Embryonic facial prominence (tissue), 1 donor: ENCODE measurements at regions not wholly inside any gene's neighbourhood (a gene's known extent, or its start where the extent isn't known, plus 50 kb on each side); places are given as distances from the start of the nearest gene placed in this dataset.

Source experiments
- DNase-seq: peaks from one replicate; pipeline ENCODE4 v3.0.0-alpha.2; 2016; ENCODE audit errors: extremely low spot score

DNA sequence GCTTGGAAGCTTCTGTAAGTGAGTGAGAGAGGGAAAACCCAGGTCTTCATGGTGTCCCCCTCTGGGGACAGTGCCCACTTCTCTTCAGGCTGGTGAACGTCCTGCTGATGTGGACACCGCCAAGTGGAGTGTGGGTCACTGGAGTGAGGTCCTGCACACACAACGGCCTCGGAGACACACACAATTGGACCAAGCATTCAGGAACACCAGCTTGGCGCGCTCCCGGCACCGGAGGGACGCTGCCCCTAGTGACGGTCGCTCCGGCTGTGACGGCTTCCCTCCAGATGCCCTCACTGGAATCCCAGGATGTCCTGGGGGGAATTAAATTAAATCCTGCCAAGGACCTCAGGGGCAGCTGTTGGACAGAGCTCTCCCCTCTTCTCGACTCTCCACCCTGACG is 123.1 kb downstream of the ZNF664 start:
- DNase-seq = no peak

DNA sequence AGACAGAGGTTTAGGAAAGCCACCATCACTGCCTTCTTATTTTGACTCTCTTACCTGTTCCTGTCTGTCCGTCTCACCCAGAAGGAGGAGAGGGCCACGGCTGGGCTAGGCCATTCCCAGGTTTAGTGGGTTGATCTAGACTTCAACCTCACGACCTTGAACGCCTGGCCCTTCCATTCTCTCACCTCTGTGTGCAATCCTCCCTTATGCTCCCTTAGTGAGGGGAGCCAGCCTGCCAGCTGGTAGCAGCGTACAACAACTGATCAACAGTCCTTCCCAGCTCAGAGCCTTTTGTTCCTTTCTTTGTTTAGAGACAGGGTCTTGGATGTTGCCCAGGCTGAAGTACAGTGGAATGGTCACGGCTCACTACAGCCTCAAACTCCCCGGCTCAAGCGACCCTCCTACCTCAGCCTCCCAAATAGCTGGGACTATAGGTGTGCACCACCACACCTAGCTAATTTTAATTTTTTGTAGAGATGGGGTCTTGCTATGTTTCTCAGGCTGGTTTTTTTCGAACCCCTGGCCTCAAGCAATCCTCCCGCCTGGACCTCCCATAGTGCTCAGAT is 123.9 kb downstream of the ZNF664 start:
- no peak for DNase-seq

DNA sequence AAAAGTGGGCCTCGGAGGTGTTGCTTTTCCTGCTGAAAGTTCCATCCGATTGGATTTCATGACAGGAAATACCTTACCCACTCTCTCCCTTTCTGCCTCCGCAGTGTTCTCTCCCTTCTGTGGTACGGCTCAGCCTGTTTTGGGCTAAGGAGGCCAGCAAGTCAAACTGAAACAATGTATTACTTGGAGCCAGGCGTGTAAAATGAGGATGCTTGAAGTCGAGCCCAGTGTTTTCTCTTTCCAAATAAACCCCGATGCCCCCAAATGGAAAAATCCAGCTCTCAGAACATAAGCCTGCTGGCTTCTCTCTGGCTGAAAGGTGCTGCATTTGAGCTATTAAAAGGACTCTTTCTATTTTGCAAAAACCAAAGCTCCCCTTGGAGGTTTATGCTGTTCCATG is 124.7 kb downstream of the ZNF664 start:
- DNase-seq = no peak

DNA sequence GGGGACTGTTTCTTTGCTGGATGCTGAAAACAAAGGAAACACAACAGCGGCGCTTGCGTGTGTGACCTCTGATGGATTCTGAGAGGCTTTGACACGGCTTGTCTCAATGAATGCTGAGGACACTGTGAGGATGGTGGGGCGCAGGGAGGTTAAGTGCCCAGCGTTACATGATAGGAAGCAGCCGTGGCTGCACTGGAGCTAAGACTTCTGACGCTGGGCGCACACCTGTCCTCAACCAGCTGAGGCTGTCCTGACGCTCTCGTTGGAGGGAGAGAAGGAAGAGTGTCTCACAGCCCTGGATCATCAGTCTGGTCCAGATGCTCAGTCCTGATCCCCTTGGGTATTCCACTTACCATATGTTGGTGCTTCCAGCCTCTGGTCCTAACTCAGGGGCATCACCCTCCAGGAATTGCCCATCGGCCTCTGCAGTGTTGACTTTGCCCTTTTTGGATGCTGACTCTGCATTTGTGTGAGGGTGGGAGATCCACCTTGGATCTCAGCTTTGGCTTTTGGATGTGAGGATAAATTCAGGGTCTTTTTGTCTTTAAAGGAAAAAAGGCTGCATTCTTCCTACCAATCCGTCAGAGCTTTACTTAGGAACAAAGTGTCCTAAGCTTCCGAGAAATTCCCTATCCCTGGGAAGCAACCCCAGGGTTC is 125.2 kb downstream of the ZNF664 start:
- DNase-seq = no peak

DNA sequence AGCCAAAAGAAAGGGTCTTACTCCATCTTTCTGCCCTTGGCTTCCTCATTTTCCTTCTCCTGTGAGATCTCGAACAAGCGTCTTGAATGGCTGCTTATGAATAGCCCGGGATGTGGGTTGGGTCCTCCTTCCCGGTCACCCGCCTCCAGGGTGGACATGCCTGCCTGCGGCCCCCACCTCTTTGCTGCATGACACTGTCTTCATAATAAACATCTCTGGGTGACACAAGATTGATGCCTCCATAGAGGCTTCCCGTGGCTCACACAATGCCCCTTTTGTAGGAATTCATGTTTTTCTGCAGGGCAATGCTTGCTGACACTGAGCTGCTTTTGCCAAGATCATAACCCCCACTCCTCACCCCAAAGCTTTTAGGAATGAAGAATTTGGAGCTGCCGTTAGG is 125.9 kb downstream of the ZNF664 start:
- DNase-seq = no peak

DNA sequence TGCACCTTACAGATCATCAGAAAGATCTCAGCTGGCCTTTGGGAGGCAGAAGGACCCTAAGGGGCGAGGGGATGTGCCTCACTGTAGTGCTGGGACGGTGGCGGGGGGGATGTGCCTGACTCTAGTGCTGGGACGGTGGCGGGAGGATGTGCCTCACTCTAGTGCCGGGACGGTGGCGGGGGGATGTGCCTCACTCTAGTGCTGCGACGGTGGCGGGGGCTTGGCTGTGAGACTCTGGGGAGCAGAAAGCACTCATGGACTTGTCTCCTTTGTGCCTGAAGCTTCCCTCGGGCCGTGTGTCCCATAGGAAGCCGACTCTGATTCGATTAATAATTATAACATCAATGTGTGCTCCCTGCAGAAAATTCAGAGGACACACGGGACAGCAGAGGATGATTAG is 126.6 kb downstream of the ZNF664 start:
- no peak for DNase-seq

DNA sequence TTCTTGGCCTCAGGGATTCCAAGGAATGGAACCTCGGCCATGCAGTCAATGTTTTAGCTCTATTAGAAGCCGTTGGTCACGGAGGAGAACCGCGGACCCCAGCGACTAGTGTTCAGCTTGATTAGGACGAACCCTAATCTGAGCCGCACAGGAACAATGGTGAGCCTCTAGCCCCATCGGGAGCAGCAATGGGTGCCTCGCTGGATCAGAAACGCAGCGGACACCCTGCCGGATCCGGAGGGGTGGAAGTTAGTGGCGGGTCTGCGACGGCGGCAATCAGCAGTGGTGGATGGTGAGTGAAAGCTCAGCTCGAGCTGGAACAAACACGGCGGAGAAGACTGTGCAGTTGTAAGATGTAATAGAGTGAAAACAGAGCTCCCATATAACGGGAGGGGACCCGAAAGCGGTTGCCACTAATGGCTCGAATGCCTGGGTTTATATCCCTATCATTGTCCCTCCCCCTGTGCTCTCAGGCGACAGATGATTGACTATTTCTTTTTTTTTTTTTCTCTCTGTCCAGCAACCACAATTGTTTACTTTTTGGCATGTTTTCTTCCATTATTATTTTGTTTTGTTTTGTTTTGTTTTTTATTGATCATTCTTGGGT is 127.7 kb downstream of the ZNF664 start:
- no peak for DNase-seq

DNA sequence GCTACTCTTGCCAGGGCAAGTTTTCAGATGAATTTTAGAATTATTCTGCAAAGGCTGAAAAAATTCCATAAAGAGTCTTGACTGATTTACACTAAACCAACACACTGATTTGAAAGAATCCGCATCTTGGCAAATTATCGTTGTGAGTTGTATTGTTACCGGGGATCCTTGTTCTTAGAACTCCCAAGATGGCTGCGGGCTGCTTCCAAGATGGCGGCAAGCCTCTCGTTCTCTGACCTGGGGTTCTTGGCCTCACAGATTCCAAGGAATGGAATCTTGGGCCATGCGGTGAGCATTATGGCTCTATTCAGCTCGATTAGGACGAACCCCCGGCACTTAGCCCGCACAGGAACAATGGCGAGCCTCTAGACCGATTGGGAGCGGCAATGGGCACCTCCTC is 132.5 kb downstream of the ZNF664 start:
- no peak for DNase-seq

DNA sequence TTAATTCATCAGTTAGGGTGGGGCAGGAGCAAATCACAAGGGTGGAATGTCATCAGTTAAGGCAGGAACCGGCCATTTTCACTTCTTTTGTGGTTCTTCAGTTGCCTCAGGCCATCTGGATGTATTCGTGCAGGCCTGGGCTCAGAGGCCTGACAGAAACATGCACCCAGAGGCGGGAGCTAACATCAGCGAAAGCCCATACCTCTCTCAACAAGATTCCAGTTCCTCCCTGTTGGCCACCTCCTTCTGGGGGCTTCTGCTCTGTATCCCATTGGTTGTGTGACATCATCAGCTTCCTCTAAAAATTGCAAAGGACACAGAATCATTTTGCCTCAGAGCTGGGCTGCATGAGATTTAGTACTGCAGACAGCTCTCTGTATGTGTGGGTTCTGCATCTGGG is 134.3 kb downstream of the ZNF664 start:
- no peak for DNase-seq

DNA sequence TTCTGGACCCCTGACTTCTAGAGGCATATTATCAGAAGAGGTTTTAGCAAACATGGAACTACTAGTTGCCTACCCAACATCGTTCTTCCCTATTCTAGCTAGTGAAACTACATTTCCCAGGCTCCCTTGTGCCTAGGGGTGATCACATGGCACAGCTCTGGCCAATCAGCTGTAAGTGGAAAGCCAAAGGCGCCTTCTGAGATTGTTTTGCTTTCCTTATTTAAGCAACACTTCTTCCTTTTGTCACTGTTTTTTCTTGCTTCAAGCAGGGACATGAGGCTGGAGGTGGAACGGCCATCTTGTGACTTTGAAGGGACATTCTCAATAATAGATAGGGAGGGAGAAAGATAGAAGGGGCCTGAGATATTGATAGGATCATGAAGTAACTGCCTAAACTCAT is 136.7 kb downstream of the ZNF664 start:
- DNase-seq = no peak

DNA sequence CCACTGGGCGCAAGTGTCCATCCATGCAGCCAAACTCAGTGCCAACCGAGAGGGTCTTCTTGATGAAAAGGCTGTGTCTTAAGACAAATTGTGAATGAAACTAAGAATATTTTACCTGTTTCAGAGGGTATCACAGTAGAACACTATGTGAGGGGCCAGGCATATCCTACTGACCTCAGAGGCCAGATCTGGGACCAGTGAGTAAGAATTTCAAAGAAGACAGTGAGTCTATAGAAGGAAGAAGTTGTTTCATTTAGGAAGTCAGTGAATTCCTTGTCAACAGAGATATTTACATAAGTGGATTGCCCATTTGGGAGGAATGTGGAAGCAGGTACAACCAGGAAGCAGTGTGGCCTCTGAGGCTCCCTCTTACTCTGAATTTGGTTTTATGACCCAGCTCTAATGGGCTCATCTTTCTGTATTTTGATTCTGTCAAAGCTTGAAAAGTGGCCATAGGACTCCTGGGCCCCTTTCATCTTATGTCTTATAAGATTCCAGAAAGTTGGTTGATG is 137.4 kb downstream of the ZNF664 start:
- DNase-seq = no peak

DNA sequence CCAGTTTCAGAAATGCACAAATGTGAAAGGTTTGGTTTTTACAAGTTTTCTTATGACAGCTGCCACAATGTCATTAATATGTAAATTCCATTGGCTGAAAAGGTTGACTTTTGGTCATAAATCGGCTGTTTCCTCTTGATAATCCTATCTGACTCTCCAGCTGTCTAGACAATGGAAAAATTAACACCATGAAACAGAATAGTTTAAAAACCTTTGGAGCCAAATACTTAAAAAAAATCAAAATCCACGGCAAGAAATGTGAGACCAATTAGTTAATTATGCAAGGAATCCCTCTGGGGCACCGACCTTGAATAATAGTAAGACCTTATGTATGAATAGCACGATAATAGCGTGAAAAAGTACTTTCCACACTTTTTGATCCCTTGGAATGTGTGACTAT is 138.0 kb downstream of the ZNF664 start:
- no peak for DNase-seq

DNA sequence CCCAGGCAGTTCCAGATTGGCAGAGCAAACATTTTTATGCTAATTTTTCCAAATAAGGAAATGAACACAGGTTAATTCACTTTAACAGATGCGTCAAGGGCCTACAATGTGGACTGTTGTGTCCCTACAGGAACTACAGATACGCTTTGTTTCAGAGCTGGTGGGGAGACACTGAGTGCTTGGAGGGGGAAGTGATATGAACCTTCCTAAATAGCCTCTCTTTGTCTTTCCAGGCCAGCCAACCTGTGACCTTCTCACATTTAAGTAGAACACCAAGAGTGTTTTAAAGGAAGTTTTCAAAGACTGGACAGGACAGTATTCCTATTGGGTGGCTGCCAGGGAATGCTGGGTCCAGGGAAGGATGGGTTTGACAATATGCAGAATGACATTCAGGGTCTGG is 141.3 kb downstream of the ZNF664 start:
- DNase-seq = no peak

DNA sequence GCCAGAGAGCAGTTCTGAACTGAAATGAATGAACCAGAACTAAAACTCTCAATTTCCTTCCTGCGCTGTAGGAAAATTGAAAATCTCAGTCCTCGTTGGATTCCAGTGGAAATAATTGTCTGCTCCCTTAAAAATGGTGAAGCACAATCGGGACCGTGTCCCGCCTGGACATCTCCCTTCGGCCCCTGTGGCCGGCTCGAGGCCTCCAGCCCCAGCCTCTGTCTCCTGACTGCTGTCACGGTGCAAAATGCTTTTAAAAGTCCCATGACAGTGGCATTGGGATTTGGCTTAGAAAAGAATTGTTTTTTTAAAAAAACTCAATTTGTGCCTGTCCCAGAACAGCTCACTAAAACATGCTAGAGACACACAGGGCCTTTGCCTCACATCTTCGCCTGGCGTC is 142.5 kb downstream of the ZNF664 start:
- no peak for DNase-seq

DNA sequence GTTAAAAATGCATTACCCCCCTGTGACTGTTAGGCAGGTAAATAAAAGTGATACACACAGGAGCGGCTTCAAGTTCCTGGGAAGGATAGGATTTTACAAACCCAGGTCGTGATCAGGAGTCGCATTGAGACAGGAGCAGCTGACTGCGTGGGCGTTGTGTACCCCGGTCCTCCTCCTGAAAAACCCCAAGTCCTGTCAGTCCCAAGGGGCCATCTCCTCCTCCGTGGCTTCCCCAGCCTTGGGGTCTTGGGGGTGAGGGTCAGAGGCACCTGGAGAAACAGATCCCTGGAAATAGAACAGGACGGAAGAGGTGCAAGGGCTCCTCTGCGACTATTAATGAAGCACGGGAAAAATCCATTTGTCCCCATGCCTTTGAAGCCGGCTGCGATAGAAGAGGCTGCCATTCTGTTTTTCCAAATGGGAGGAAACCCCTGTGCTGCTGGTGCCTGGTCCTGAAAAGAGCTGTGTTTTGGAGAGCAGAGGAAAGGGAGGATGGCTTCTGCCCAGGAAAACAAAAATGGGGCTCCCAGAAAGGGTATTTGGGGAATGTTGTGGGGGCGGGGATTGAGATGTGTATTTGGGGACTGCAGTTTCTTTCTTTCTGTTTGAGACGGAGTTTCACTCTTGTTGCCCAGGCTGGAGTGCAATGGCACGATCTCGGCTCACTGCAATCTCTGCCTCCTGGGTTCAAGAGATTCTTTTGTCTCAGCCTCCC is 143.1 kb downstream of the ZNF664 start:
- DNase-seq = no peak

DNA sequence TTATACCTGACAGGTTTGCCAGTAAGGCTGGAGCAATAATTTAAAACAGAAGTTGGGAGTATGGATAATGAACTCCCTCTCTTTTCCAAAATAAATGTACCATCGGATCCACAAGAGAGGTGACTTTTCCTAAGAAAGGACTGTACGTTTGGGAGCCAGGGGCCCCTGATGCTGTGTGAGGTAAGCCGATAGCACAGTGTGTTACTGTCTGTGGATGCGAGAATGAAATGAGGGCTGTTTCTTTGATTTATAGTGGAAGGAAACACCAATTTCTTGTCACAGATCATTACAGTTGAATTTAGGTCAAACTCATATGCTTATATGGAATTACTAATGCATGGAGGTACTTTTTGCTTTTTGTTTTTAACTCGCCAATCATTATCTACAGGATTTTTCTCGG is 147.7 kb downstream of the ZNF664 start:
- no peak for DNase-seq

DNA sequence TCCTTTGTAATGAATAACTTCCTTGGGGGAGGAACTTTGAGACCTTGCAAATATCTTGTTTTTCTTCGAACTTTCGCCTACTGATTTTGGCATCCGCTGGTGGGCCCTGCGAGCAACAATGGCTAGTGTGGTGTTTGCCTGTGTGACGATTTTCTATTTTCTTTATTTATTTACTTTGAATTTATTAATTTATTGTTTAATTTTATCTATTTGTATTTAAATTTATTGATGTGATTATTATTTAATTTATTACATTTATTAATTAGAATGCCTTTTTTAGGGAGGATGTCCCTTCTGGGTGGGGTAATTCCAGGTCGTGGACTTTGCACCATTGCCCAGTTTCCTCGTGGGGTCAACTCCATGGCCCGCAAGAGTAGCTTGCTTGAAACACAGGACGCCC is 149.7 kb downstream of the ZNF664 start:
- no peak for DNase-seq

DNA sequence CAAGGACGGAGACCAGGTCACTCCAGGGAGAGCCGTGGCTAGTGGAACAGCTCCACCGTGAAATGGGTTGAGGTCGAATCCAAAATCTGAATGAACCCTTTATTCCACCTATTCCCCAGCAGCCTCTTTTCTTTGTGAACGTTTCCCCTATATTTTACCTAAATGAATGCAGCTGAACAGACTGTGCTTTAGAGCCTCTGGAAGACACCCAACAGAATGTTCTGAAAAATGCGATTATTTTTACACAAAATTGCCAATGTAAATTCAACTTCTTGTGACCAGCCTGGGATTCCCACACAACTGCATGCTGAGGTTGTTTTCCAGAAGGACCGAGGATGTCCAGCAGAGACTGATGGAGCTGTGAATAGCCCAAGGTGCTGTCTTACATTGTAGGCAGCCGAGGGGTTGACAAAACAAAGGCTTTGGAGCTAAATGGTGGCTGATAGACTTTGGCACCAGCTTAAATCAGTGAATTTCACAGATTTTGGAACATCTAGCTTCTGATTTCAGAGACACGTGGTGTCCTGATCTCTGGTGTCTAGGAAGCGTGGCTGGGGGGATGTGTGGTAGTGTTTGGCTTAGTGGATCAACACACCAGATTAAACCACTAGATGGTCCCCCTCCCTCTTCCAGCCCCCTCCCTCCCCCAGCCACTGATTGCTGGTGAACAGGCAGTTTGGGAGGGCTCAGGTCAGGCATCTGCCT is 150.4 kb downstream of the ZNF664 start:
- DNase-seq = no peak

DNA sequence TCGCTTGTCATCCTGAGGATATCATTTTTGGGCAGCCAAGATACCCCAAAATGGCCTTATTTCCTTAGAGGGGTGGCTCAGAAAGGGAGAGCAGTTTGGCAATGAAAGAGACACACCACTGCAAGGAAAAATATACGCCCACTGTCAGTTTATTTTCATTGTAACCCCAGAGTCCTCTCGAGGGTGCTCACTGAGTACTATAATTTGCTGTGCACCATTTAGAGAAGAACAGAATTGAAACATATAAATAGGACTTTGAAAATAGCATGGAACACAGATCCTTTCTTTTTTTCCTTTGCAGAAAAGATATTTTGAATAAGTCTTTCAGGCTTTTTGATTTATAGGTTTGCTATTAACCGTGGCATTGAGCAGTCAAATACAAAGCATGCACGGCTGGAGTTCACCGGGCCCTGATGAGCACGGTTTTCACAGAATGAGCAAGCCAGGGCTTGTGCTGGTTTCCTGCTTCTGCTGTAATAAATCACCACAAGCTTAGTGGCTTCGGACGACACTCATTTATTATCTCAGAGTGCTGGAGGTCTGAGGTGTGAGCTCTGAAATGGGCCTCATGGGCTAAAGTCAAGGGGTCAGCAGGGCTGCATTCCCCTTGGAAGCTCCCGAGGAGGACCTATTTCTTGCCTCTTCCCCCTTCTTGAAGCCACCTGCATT is 152.3 kb downstream of the ZNF664 start:
- no peak for DNase-seq

DNA sequence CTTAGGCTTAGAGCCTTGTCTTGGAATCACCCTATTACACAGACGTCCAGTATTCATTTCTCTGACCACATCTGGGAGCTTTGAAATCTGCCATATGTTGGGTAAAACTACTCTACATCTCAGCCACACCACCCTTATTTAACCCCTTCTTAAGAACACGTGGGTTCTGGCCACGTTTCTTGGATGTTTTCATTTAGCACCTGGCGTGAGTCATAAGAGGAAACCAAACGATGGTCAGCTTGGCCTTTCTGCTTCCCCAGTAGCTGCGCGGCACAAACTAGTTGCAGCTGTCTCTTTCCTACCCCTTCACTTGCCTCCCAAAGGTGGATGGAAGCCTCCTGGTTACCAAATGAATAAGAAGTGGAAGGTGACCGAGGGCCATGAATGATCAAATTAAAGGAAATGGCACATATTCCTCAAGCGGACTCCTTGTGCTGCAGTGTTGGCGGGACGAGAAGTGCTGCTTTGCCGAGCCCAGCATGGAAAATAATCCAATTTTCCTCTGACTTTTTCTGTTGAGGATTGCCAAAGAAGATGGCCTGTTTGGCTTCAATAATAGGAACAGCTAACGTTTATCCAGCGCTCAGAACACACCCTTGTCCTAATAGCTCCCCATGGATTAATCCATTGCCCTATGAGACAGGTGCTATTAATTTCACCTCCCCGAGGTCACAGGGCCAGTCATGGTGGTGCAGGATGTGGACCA is 154.1 kb downstream of the ZNF664 start:
- DNase-seq = no peak

DNA sequence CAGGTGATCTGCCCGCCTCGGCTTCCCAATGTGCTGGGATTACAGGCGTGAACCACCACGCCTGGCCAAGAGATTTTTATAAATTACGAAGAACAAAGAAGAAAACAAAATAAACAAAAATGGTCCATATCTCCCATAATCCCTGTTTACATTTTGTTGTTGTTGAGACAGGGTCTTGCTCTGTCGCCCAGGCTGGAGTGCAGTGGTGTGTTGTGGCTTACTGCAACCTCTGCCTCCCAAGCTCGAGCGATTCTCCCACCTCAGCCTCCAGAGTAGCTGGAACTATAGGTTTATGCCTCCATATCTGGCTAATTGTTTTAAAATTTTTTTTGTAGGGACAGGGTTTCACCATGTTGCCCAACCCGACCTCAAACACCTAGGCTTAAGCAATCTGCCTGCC is 156.1 kb downstream of the ZNF664 start:
- DNase-seq = no peak
